NCI-H128 (cell line): ENCODE measurements at regions not wholly inside any gene's neighbourhood (a gene's known extent, or its start where the extent isn't known, plus 50 kb on each side); places are given as distances from the start of the nearest gene placed in this dataset.
"Not testable (repeated sequence)": the region's sequence is repeated elsewhere in the genome, so short reads cannot be mapped to it uniquely, and the experiment has no call there.

Experiments used
- DNase-seq: peaks from one replicate; lab custom pipeline; 2025; ENCODE audit not compliant: unreplicated experiment; lab: John Stamatoyannopoulos, UW

GRCh38 chr14:71620401-71620800, 311.8 kb upstream of the RGS6 start:
- DNase-seq: no peak

GRCh38 chr14:71621276-71621675, 311.0 kb upstream of the RGS6 start:
- no peak for DNase-seq

GRCh38 chr14:71621980-71622605, 310.1 kb upstream of the RGS6 start:
- DNase-seq: no peak

GRCh38 chr14:71623939-71624338, 308.3 kb upstream of the RGS6 start:
- no peak for DNase-seq

- no peak for DNase-seq
These were observed 307.1 kb upstream of the RGS6 start for GRCh38 chr14:71625175-71625574.

GRCh38 chr14:71625891-71626701, 306.1 kb upstream of the RGS6 start:
- DNase-seq: no peak

GRCh38 chr14:71628433-71628832, 303.8 kb upstream of the RGS6 start:
- no peak for DNase-seq

- no peak for DNase-seq
These were observed 303.0 kb upstream of the RGS6 start for GRCh38 chr14:71629250-71629649.

- DNase-seq: no peak
These were observed 302.3 kb upstream of the RGS6 start for GRCh38 chr14:71629765-71630492.

GRCh38 chr14:71631030-71631429, 301.2 kb upstream of the RGS6 start:
- DNase-seq: not testable (repeated sequence)

GRCh38 chr14:71632440-71632946, 299.7 kb upstream of the RGS6 start:
- no peak for DNase-seq

- no peak for DNase-seq
These were observed 296.2 kb upstream of the RGS6 start for GRCh38 chr14:71636076-71636475.

- no peak for DNase-seq
These were observed 295.3 kb upstream of the RGS6 start for GRCh38 chr14:71636820-71637471.

- DNase-seq: no peak
These were observed 293.6 kb upstream of the RGS6 start for GRCh38 chr14:71638523-71639196.

GRCh38 chr14:71642715-71643114, 289.5 kb upstream of the RGS6 start:
- DNase-seq: no peak

- DNase-seq: no peak
These were observed 286.6 kb upstream of the RGS6 start for GRCh38 chr14:71645656-71646055.

GRCh38 chr14:71646518-71646917, 285.7 kb upstream of the RGS6 start:
- no peak for DNase-seq

- no peak for DNase-seq
These were observed 285.0 kb upstream of the RGS6 start for GRCh38 chr14:71647086-71647784.

- DNase-seq: no peak
These were observed 283.5 kb upstream of the RGS6 start for GRCh38 chr14:71648725-71649124.

- DNase-seq: no peak
These were observed 282.0 kb upstream of the RGS6 start for GRCh38 chr14:71650187-71650755.
